BLaER1 (cell line): ENCODE measurements at regions not wholly inside any gene's neighbourhood (a gene's known extent, or its start where the extent isn't known, plus 50 kb on each side); places are given as distances from the start of the nearest gene placed in this dataset.

Experiments used
- H3K27ac ChIP-seq: shearing (Covaris generic); formaldehyde crosslinking; 2 replicates; pipeline ENCODE4 v1.8.1; 2022
- H3K27me3 ChIP-seq: shearing (Covaris generic); formaldehyde crosslinking; 2 replicates; pipeline ENCODE4 v1.8.1; 2022
- H3K36me3 ChIP-seq: shearing (Covaris generic); formaldehyde crosslinking; 2 replicates; pipeline ENCODE4 v1.8.1; 2022
- H3K4me1 ChIP-seq: shearing (Covaris generic); formaldehyde crosslinking; 2 replicates; pipeline ENCODE4 v1.8.1; 2022
- H3K4me2 ChIP-seq: shearing (Covaris generic); formaldehyde crosslinking; 2 replicates; pipeline ENCODE4 v1.8.1; 2022
- H3K4me3 ChIP-seq: shearing (Covaris generic); formaldehyde crosslinking; 2 replicates; pipeline ENCODE4 v1.8.1; 2022
- H3K9ac ChIP-seq: shearing (Covaris generic); formaldehyde crosslinking; 2 replicates; pipeline ENCODE4 v1.8.1; 2022
- H3K9me3 ChIP-seq: shearing (Covaris generic); formaldehyde crosslinking; 2 replicates; pipeline ENCODE4 v1.8.1; 2022
- H4K20me1 ChIP-seq: shearing (Covaris generic); formaldehyde crosslinking; 2 replicates; pipeline ENCODE4 v1.8.1; 2022
- Cebpa-rat ChIP-seq: shearing (Covaris generic); IDR thresholded peaks from 2 replicates; pipeline ENCODE4 v1.8.1; 2022

DNA sequence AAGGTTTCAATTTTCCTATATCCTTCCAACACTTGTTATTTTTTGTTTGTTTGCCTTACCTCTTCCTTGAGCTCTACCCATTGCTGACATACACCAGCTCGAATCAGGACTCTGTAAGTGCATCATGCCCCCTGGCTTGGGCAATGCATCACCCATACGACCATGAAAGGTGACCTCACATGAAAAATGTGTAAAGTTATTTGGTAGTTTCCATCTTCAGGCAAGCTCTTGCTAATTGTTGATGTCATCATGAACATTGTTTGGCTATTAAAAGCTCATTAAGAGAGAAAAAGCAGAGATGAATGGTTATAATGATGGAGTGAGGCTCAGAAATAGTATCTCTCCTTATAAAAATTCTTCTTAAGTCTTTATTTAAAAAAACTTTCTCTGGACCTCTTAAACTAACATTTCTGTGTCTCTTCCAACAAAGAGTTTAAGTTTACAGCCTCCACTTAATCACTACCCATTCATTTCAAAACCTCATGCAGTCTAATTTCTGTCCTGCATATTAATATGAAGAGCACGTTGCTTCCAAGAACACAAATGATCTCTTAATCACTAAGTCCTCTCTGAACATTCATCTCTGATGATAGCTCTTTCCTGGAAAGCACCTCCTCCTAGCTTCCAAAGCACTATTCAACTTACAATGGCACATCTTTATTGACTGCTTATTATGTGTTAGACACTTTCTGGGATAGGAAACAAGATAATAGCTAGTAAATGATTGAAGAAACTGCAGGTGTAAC lies 236.3 kb downstream of the NFKBIZ start:
- Histone ChIP-seq H4K20me1 (no peaks in the 10 kb centered on the region), H3K4me3 (no peak overlapping the region), H3K9ac (no peak overlapping the region), H3K9me3 (no peaks in the 10 kb centered on the region), H3K36me3 (no peaks in the 10 kb centered on the region), H3K27me3 (no peaks in the 10 kb centered on the region), H3K27ac (no peak overlapping the region), H3K4me2 (no peak overlapping the region), H3K4me1 (no peaks in the 10 kb centered on the region)
- no peak for TF ChIP-seq Cebpa-rat

DNA sequence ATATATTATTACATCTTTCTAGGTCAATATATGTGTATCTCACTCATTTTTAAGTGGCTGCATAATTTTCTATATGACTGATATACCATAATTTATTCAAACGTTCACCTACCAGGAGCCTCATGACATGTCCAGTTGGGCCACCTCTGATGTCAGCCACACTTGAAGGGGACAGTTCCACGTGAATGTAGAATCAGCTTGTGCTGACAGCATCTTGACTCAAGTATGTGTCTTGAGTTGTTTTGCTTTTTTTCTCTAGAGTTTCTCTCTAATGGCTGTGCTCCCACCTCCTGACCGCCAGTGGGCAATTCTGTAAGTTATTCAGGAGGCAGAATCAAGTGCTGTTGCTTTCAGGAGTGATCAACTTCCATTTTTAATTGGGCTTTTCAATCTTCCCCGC lies 237.9 kb downstream of the NFKBIZ start:
- Histone ChIP-seq H3K27me3 (no peaks in the 10 kb centered on the region), H3K27ac (no peak overlapping the region), H3K4me2 (no peak overlapping the region), H4K20me1 (no peaks in the 10 kb centered on the region), H3K9ac (no peak overlapping the region), H3K4me3 (no peak overlapping the region), H3K4me1 (no peaks in the 10 kb centered on the region), H3K9me3 (no peaks in the 10 kb centered on the region), H3K36me3 (no peaks in the 10 kb centered on the region)
- TF ChIP-seq Cebpa-rat: no peak

DNA sequence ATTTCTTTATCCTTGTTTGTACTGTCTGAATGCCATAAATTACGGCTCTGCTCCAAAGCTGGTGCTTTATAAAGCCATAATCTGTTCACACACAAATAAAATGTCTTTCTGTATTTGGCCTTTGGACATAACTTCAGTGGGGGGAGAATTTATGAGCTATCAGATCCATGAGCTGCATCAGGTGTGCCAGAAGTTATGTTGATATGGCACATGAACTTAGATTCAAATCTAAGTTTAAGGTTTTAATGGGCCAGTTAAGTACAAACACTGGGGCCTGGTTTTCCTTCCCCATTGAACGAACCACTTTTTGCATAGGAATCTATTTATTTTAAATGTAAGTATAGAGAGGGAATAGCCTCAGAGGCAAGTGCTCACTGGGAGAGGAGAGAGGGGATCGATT lies 239.9 kb downstream of the NFKBIZ start:
- H3K4me3 ChIP-seq: no peak overlapping the region
- H3K9ac ChIP-seq: no peak overlapping the region
- no peaks in the 10 kb centered on the region for H3K36me3 ChIP-seq
- no peak overlapping the region for H3K4me2 ChIP-seq
- no peaks in the 10 kb centered on the region for H3K9me3 ChIP-seq
- H4K20me1 ChIP-seq: no peaks in the 10 kb centered on the region
- H3K27me3 ChIP-seq: no peaks in the 10 kb centered on the region
- H3K27ac ChIP-seq: no peak overlapping the region
- H3K4me1 ChIP-seq: no peaks in the 10 kb centered on the region
- no peak for TF ChIP-seq Cebpa-rat

DNA sequence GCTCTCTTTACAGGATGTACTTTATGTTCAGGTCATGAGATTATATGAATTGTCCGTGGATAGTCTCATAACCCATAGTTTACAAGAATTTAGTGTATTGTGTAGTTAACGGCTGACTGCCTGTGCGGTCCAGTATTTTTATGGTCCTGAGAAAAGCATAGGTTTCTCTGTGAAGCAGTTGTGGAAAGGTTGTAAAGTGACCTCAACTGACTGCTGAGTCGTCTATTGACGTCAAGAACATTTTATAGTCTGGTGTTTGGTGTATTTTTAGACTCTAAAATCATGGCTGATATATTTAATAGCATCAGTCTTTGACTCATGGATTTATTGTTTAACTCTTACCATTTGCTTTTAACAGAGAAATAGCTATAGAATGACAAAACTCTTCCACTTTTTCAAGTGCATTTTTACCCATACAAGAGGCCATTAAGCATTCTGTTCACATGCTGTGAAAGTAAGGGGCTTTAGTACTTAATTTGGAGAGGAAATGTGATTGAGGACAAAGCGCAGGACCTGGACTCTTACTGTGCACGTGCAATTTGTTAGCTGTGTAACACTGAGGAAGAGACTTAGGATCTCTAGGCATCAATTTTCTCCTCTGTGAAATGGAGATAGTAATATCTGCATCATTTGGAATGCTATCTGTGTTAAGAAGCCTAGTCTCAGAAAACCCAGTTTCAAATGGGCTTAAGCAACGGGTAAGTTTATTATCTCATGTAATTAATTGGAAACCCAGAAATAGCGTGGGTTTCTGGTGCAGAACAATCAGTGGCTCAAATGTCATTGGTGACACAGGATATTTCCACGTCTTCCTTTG lies 240.8 kb downstream of the NFKBIZ start:
- Histone ChIP-seq H3K9ac (no peak overlapping the region), H4K20me1 (no peaks in the 10 kb centered on the region), H3K4me3 (no peak overlapping the region), H3K4me2 (no peak overlapping the region), H3K4me1 (no peaks in the 10 kb centered on the region), H3K9me3 (no peaks in the 10 kb centered on the region), H3K27me3 (no peaks in the 10 kb centered on the region), H3K27ac (no peak overlapping the region), H3K36me3 (no peaks in the 10 kb centered on the region)
- no peak for TF ChIP-seq Cebpa-rat

DNA sequence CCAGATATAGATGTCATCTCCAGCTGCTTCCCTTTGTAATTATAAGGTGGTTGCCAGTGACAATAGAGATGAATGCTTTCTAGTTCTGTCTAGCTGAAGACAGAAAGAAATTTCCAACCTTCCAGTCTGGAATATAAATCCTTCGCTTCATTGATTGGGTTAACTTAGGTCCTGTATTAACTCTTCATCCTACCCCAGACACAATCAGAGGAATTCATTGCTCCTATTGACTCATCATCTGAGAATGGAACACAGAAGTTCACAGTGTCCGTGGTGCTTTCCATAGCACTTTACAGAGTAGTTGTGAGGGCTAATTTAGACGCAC lies 241.4 kb downstream of the NFKBIZ start:
- Histone ChIP-seq H3K36me3 (no peaks in the 10 kb centered on the region), H3K4me2 (no peak overlapping the region), H3K4me1 (no peaks in the 10 kb centered on the region), H3K4me3 (no peak overlapping the region), H3K9me3 (no peaks in the 10 kb centered on the region), H3K27ac (no peak overlapping the region), H4K20me1 (no peaks in the 10 kb centered on the region), H3K27me3 (no peaks in the 10 kb centered on the region), H3K9ac (no peak overlapping the region)
- no peak for TF ChIP-seq Cebpa-rat

DNA sequence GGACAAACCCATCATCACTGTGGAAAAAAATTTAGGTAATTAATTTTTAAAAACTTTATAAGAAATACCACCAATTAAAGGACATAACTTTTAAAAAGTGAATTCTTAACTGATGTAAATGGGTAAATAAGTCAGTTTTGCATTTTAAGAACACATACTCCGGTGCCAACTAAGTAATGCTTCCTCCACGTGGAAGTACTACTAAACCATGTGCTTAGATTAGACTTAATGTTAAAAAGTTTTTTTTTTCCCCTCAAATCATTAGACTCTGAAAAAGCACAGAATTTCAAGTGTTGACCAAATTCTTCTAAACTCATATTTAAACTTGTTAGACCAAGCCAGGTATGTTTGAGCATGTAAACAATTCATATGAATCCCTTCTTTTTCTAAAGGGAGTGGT lies 242.0 kb downstream of the NFKBIZ start:
- no peak overlapping the region for H3K27ac ChIP-seq
- no peaks in the 10 kb centered on the region for H3K36me3 ChIP-seq
- H3K9me3 ChIP-seq: no peaks in the 10 kb centered on the region
- no peaks in the 10 kb centered on the region for H4K20me1 ChIP-seq
- H3K27me3 ChIP-seq: no peaks in the 10 kb centered on the region
- no peak overlapping the region for H3K4me2 ChIP-seq
- H3K4me3 ChIP-seq: no peak overlapping the region
- H3K9ac ChIP-seq: no peak overlapping the region
- no peaks in the 10 kb centered on the region for H3K4me1 ChIP-seq
- TF ChIP-seq Cebpa-rat: no peak

DNA sequence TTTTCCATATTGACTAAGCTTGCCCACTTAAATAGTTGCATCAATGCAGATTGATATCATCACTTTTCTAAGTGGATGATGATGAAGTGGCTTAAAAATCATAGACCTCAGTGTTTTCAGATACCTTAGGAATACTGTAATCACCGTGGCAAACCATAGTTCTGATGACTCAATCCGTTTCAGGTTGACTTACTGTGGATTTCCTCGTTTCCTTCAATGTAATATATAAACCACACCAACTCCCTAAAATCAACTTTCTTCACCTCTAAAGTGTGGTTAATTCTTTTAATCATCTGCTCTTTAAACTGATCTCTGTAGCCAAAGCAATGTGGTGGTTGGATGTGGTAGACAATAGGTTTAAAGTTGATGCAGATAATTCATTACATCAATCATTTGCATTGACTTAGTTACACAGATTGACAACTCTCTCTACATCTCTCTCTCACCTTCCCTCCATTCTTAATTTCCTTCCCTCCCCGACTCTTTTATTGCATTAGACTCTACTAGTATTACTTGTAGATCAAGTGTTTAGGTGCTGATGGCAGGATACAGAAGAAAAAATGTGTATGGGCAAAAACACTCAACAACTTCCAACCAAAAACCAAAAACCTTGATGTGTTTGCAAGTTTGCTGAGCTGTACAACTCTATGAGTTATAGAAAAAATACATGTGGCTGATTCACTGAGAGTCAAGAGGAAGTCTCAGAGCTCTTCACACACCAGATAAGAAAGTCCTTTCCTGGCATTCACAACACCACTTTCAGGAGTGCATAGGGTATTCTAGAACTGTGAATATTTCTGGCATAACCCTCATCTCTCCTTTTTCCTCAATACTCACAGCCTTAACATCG lies 243.5 kb downstream of the NFKBIZ start:
- H3K36me3 ChIP-seq: no peaks in the 10 kb centered on the region
- H3K4me1 ChIP-seq: no peaks in the 10 kb centered on the region

DNA sequence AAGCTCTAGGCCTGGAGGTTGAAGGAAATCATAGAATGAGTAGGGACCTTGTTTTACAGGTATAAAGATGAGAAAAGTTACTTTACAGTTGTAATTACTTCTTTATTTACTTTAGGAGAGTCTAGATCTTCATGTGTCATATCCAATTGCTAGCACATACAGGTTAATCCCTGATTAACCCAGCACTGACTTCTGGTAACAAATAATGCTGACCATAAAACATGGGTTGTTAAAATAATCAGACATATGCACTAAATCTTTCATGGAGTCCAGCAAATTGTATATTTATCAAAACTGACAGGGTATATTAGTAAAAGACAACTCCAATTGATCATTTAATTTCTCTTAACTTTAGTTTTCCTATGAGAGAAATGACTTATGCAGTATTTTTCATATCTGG lies 245.2 kb downstream of the NFKBIZ start:
- no peak for TF ChIP-seq Cebpa-rat
- Histone ChIP-seq H3K27me3 (no peaks in the 10 kb centered on the region), H3K4me1 (no peaks in the 10 kb centered on the region), H3K9me3 (no peaks in the 10 kb centered on the region), H4K20me1 (no peaks in the 10 kb centered on the region), H3K4me3 (no peak overlapping the region), H3K36me3 (no peaks in the 10 kb centered on the region), H3K9ac (no peak overlapping the region), H3K4me2 (no peak overlapping the region), H3K27ac (no peak overlapping the region)

More for the DNA sequence above, 243.5 kb downstream of the NFKBIZ start:
- Histone ChIP-seq H3K4me2 (no peak overlapping the region), H4K20me1 (no peaks in the 10 kb centered on the region), H3K4me3 (no peak overlapping the region), H3K27ac (no peak overlapping the region), H3K9me3 (no peaks in the 10 kb centered on the region), H3K9ac (no peak overlapping the region), H3K27me3 (no peaks in the 10 kb centered on the region)
- TF ChIP-seq Cebpa-rat: no peak

DNA sequence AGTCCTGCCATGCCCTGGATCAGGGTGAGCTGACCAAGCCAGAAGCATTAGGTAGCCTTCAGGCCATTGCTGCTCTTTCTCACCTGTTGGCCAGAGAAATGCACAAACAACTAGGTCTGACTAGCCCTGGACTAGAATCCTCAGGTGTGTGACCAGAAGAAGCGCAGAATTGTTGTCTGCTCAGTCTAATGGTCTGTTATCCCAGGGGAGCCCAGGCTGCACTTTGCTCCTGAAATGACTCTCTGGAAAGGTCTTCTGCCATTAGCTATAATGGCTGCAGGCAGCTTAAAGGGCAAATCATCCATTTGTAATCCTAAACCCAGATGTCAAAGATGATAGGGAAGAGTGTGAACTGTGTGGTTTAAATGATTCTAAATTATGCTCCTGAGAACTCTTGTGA lies 246.1 kb downstream of the NFKBIZ start:
- H3K27me3 ChIP-seq: no peaks in the 10 kb centered on the region
- H3K36me3 ChIP-seq: no peaks in the 10 kb centered on the region
- no peaks in the 10 kb centered on the region for H3K4me1 ChIP-seq
- H3K4me2 ChIP-seq: no peak overlapping the region
- TF ChIP-seq Cebpa-rat: no peak
- H3K9ac ChIP-seq: no peak overlapping the region
- no peaks in the 10 kb centered on the region for H4K20me1 ChIP-seq
- no peaks in the 10 kb centered on the region for H3K9me3 ChIP-seq
- H3K27ac ChIP-seq: no peak overlapping the region
- no peak overlapping the region for H3K4me3 ChIP-seq

DNA sequence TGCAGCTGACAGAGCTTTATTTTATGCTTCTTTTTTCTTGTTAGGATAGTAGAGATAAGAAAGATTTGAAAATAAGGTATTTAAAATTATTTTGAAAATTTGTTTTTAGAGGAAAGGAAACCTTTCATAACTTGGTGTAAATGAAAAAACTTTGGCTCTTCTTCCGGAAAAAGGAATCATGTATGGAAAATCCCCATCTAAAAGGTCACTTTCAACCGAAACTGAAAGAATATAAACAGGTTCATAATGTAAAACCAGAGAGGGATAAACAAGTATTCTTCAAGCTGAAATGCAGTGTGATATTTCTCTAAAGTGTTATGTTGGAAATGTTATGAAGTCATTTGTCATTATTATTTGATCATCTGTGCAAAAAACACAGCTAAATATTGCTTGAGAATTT lies 246.8 kb downstream of the NFKBIZ start:
- no peak overlapping the region for H3K4me3 ChIP-seq
- no peaks in the 10 kb centered on the region for H3K9me3 ChIP-seq
- no peaks in the 10 kb centered on the region for H3K36me3 ChIP-seq
- H3K27ac ChIP-seq: no peak overlapping the region
- H3K4me1 ChIP-seq: no peaks in the 10 kb centered on the region
- no peak overlapping the region for H3K4me2 ChIP-seq
- no peak overlapping the region for H3K9ac ChIP-seq
- H3K27me3 ChIP-seq: no peaks in the 10 kb centered on the region
- no peak for TF ChIP-seq Cebpa-rat
- H4K20me1 ChIP-seq: no peaks in the 10 kb centered on the region
